HG02623 (cell line): ENCODE measurements at regions not wholly inside any gene's neighbourhood (a gene's known extent, or its start where the extent isn't known, plus 50 kb on each side); places are given as distances from the start of the nearest gene placed in this dataset.
"Not testable (repeated sequence)": the region's sequence is repeated elsewhere in the genome, so short reads cannot be mapped to it uniquely, and the experiment has no call there.

Experiments used
- ATAC-seq: cut with Tn5 transposase; IDR thresholded peaks from one replicate; pipeline ENCODE4 v1.9.1; 2021; ENCODE audit warnings: moderate library complexity; ENCODE audit not compliant: unreplicated experiment

DNA sequence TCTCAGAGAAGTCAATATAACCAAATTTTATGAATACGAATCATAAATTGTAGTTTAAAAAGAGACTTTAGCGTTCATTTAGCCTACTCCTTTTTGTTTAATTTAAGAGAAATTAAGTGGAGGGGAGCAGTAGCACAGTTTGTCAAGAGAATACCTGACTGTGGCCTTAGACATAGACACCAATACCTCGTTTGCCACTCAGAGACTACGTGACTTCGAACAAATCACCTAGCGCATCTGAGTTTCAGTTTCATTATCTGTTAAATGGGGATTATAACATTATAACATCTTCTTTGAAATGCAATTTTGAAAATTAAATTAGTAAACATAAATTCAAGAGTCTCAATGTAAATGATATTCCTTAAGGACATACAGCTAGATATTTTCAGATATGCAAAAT, 581.5 kb upstream of the VRK2 start:
- no peak for ATAC-seq

DNA sequence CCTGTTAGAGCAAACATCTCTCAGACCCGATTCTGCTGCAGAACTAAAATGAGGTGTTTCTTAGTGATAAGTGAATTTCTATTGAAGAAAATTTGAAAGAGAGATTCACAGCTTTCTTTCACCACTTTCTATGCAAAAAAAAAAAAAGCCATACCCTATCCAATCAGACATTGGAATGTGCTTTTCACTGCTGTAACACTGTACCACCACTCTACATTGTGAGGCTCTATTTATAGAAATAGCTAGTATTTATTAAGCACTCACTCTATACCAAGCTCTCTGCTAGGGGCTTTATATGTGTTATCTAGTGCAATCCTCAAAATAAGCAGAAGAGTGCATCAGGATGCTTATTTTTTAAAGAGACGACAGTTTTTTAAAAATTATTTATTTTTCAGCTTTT, 580.6 kb upstream of the VRK2 start:
- ATAC-seq, result no peak

DNA sequence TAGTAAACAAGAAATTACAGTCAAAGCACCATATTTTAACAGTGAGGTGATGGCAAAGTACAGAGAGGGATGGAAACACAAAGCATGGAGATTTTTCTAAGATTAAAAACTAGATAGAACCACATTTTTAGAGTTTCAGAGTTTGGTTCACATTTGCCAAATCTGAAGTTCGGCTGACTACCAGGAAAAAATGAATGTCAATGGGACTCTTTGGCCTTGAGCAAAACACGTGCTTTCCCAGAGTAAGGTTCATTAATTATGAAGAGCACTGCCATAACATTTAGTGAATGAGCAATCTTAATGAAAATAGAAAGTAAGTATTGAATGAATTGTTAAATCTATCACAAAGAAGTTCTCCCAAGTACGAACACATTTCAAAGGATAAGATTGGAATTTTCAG, 571.2 kb upstream of the VRK2 start:
- ATAC-seq, result no peak

DNA sequence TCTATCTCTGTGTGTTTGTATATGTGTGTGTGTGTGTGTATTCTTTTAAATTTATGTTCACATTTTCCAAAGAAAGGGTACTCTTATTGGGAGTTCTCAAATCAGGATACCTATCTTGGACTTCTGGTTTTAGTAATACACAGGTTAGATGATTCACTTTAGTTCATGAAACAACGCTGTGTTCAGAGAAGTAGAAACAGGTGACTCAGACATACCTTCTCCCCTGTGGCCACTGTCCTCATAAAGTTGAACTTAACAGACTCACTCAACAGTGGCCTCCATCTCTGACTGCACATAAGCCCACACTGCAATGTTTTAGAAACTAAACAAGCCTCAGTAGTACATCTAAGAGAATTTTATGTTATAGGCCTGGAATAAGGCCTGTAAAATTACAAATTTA, 566.6 kb upstream of the VRK2 start:
- ATAC-seq, result no peak

DNA sequence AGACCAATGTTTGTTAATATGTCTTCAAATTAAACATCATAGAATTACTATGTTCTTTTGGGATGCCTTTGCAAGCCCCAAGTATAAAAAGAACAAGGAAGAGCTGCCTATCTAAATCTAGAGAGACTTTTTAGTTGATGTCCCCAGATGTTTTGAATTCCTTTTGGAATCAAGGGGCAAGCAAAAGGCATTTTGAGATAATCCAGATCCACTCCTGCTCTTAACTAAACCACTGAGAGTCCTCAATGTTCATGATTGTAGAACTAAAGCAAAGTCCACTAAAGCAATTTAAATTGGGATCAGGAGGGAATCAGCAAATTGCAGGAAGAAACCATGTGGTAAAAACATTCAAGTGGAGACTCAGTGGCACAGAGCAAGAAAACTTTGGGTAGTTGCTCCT, 558.5 kb upstream of the VRK2 start:
- no peak for ATAC-seq

DNA sequence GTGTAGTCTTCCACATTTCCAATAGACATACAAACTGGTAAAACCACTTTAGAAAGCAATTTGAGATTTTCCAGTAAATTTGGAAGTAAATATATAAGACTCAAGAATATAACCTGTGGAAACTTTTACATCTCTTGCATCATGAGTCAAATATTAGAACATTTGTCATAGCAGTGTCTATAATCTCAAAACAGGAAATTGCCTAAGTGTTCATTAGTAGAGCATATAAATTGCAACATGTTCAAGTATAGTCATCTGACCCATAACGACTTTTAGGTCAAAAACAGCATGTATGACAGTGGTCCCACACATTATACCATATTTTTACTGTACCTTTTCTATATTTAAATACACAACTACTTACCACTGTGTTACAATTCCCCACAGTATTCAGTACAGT, 555.9 kb upstream of the VRK2 start:
- no peak for ATAC-seq

DNA sequence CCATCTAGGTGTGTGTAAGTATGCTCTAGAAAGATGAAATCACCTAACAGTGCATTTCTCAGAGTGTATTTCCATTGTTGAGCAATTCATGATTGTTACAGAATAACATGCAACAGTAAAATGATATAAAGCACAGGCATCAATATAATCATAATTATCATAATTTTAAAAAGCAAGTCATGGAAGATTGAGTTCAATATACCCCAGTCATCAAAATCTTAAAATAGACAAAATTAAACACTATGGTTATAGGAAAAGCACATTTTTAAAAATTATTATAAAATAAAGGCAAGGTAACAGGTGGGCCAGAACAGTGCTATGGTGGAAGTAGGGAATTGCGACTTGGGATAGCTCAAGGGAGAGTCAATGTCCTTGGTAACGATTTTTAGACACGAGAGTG, 555.4 kb upstream of the VRK2 start:
- ATAC-seq, result no peak

DNA sequence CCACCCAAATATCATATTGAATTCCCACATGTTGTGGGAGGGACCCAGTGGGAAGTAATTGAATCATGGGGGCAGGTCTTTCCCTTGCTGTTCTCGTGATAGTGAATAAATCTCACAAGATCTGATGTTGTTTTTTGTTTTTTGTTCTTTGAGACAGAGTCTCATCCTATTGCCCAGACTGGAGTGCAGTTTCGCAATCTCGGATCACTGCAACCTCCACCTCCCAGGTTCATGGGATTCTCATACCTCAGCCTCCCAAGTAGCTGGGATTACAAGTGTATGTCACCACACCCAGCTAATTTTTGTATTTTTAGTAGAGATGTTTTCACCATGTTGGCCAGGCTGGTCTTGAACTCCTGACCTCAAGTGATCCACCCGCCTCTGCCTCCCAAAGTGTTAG, 552.6 kb upstream of the VRK2 start:
- not testable (repeated sequence) for ATAC-seq

DNA sequence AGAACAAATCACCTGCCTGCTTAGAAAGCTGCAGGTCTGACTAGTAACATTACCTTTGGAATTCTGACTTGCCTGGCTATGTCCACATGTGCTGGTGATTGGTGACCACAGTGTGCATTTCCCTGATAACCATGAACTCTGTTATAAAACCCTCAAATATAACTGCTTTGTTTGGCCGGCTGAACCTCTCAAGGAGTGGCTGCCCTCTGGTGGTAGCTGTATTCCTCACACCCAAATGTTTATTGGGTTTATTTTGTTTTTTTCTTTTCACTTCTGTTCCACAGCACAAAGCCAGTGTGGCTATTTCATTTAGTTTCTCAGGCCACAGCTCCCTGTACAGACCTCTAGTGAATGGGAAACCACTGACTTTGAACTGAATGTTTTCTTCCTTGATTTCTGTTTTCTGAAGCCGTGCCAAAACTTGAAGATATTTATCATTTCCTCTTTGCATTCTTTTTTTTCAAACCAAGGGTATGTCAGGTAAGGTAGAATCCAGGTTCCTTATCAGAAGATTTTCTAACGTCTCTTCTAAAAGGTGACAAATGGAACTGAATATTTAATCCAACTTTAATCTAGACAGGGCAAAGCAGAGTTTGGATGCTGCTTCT, 549.0 kb upstream of the VRK2 start:
- ATAC-seq, result peak; percentile 83

DNA sequence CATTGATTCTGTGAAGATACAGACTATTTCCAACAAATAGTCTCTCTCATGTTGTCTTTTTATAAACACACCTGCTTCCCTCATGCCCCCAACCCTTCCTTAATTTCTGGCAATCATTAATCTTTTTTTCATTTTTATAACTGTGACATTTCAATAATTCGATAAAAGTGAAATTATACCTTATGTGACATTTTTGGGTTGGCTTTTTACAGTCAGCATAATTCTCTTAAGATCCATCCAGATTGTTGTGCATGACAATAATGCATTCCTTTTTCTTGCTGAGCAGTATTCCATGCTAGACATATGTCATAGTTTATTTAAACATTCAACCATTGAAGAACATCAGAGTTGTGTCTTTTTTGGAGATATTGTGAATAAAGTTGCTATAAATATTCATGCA, 541.8 kb upstream of the VRK2 start:
- no peak for ATAC-seq

DNA sequence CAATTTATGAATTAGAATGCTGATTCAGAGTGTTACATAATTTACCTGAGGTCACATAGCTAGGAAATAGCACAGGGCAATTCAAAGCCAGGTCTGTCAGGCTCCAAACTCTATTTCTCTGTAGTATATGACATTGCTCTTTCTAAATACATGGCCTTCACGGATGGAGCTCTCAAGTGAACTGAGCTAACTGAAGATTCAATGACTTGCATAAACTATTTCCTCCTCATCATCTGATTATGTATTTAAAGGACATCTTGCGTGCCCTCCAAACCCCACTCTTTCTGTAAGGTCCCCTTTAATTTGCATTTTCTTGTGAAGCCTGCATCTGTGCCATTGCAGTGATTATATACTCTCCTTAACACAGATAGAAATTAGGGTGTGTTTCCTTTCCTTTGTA, 537.4 kb upstream of the VRK2 start:
- ATAC-seq, result no peak

DNA sequence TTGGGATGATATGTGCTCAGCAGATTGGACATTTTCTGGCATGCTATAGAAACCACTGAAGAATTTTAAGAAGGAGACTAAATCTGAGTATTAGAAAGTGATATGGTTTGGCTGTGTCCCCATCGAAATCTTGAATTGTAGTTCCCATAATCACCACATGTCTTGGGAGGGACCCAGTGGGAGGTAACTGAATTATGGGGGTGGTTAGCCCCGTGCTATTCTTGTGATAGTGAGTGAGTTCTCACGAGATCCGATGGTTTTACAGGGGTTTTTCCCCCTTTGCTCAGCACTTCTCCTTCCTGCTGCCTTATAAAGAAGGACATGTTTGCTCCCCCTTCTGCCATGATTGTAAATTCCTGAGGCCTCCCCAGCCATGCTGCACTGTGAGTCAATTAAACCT, 535.9 kb upstream of the VRK2 start:
- no peak for ATAC-seq

DNA sequence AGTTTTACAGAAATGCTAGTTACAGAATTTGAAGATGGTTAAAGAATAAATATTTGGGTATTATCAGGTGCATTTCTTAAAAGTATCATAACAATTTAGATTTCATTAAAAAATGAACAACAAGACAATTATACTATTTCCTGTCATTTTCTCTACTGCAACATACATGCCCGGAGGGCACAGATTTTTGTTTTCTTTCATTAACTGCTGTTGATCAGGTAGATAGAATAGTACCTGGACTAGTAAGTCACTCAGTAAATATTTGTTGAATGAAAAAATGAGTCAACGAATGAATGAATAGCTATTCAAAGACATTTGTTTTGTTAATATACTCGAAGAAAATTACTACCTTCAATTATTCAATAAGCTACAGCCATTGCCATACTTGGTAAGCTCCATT, 531.2 kb upstream of the VRK2 start:
- ATAC-seq, result no peak

DNA sequence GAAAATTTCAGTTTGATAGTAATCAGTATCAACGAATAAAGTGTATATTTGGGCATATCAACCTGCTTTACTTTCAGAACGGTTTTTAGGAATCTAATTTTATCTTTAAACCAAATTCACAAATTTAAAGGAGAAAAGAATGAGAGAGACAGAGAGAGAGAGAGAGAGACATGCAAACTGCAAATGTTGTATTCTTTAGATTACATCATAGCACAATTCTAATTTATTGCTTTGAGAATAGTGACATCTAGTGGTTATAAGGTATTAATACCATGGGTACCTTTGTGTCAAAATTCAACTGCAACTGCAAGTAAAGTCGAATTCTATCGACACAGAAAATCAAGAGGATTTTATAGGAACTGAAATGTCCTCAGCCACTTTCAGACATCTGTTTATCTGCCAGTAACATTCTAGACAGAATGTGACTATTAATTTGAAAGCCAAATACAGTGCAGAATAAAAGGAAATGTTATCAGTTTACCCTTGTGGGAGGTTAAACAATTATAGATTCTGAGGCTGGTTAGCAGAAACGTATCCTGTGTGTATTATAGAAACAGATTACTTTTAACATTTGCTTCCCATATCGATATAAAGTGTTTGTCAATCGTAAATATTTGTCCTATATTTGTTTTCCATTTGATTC, 529.8 kb upstream of the VRK2 start:
- peak; percentile 90 for ATAC-seq

DNA sequence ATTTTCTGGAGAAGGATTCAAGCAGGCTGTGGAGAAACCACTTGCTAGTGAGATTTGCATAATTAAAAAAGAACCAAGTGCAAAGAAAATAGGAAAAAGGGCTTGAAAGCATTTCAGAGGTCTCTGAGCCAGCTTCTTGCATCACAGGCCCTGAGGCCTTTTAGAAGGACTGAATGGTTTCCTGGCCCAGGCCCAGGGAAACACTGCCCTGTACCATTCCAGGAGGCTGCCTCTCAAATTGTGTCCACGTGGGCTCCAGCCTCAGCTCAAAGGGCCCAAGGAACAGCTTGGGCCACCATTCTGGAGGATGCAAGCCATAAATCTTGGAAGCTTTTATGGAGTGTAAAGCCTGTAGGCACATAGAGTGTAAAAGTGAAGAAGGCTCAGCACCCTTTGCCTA, 523.3 kb upstream of the VRK2 start:
- ATAC-seq, result no peak

DNA sequence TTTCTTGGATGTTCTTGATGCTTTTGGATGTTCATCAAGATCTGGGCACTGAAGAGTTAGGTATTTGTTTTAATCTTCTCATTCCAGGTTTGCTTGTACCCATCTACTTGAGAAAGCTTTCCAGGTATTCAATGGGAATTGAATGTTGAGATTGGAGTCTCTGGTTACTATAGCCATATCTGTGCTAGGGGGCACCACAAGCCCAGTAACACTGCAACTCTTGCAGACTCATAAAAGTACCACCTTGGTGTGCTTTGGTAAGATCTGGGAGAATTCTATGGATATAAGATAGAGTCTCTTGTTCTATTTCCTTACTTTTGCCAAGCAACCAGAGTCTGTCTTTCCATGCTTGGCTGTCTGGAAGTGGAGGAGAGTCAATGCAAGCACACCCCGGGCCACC, 518.9 kb upstream of the VRK2 start:
- ATAC-seq, result no peak

DNA sequence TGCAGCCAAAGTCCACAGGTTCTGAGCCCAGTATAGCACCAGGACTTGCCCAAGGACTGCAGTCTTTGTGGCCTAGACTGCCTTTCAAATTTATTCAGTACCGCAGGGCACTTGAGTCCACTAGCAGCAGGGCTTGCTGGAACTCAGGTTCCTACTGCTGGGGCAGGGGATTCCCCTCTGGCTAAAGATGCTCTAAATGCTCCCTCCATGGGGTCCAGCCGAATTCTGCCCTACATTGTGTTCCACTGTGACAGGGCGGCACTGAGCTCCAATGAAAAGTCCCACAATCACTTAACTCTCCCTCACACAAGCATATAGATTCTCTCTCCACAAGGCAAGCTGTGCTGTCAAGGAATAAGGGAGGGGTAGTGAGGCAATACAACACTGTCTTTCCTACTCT, 518.1 kb upstream of the VRK2 start:
- no peak for ATAC-seq

DNA sequence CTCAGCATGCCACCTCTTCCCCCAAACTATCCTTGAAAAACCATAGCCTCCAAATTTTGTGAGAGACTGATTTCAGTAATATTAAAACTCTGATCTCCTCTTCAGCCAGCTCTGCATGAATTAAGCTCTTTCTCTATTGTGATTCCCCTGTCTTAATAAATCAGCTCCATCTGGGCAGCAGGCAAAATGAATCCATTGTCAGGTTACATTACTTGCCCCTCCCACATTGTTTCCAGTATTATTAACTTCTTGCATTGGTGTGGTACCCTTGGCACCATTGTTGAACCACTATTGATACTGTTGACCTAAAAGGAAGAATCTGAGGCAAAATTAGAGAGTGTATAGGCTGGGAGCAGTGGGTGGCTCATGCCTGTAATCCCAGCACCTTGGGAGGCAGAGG, 512.2 kb upstream of the VRK2 start:
- ATAC-seq, result no peak

DNA sequence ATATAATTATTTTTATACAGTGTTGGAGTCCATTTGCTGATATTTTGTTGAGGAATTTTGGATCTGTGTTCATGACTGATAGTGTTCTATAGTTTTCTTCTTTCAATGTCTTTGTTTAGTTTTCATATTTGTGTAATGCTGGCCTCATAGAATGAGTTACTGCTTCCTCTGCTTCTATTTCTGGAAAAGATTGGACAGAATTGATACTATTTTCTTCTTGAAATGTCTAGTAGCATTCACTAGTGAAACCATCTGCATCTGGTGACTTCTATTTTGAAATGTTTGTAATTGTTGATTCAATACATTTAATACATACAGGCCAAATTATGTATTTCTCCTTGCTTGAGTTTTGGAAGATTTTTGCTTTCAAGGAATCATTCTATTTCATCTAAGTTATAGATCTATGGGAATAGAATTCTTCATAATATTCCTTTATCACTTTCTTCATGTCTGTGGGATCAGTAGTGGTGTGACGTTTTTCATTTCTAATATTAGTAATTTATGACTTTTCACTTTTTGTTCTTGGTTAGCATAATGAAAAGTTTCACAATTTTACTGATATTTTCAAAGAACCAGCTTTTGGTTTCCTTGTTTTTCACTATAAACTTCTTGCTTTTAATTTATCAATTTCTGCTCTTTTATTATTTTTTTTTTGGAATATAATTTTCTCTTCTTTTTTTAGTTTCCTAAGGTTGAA, 509.9 kb upstream of the VRK2 start:
- ATAC-seq, result peak; percentile 59

DNA sequence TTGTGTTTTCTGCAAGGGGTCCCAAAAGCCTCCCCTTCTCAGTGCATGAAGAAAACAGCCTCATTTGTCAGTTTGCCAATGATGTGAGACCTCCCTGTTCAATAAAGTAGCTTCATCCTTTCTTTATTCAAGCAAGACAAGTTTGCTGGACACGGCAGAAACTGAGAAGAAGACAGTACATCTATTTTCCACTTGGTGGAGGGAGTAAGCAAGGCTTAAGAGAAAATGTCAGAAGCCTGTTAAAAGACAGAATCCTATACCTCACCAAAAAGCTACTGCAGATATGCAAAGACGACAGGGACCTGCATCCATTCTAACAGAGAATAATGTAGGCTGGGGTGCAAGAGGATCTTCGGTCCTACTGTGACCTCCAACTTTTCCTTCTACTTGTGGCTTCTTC, 506.8 kb upstream of the VRK2 start:
- no peak for ATAC-seq

DNA sequence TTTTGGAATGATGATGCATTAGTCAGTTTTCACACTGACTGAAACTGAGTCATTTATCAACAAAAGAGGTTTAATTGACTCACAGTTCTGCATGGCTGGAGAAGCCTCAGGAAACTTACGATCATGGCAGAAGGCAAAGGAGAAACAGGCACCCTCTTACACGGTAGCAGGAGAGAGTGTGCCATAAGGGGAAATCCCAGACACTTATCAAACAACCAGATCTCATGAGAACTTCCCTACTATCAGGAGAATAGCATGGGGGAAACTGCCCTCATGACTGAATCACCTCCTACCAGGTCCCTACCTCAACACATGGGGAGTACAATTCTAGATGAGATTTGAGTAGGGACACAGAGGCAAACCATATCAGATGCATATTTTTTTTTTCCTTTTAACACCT, 504.5 kb upstream of the VRK2 start:
- ATAC-seq, result no peak

DNA sequence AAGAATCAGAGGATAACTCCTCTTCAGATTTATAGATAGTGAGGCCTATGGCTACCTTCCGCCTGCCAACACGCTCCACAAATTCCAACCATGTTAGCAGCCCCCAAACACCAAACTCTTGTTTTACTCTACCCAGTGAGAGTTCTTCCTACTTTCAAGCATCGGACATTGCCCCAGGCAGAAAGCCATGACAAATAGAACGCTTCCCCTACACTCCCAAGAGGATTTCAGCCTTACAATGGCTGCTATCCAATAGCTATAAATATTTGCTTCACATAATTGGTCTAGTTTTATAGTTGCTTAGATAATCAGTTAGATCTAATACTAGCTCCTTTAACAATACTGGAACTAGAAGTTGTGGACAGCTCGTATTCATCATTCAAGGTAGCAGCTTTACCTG, 503.4 kb upstream of the VRK2 start:
- no peak for ATAC-seq

DNA sequence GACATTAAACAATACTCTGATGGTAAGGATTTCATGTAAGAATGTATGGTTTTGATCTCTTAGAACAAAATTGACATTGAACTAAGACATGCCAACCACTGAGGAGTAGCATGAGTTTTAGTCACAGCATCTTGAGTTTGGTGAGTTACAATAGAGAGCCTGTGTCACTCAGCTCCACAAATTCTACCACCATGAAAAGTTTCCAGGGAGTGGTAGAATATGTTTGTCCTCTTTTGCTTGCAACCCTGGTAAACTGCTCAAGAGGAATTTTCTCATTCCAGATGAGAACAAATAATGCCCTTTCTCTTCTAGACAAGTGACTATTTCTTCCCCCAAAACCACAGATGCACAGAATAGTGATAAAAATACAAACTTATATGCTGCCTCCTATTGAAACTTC, 502.0 kb upstream of the VRK2 start:
- no peak for ATAC-seq
